ENCODE measurements at regions not wholly inside any gene's neighbourhood (a gene's known extent, or its start where the extent isn't known, plus 50 kb on each side); places are given as distances from the start of the nearest gene placed in this dataset.

DNA sequence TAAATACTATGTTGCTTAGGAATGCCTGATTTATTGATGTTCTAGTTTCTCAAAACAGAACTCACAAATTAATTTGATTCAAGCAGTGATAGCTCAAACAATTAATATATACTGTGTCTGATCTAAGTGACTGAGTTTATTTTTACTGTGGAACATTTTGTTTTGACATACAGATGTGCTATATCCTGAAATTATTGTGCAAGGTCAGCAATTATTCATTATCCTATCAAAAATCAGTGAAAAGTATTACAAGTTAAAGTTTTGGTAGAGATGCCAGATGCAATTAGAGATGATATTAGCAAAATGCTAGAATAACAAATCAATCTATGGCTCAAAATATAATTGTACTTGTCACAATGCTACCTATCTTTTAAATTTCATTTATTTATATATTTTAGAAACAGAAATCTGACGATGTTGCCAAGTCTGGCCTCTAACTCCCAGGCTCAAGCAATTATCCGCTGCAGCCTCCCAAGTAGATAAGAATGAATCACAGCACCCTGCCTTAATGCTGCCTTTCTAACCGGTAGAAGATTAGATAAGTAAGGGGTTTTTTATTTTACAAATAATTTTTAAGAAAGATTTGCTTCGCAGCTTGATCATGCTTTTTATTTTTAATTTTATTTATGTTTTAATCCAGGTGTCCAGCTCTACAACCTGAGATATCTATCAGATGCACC is 825.5 kb upstream of the NDST4 start:
- DNase-seq (ENCODE audit: low read depth in 2 of 2) = no peak

DNA sequence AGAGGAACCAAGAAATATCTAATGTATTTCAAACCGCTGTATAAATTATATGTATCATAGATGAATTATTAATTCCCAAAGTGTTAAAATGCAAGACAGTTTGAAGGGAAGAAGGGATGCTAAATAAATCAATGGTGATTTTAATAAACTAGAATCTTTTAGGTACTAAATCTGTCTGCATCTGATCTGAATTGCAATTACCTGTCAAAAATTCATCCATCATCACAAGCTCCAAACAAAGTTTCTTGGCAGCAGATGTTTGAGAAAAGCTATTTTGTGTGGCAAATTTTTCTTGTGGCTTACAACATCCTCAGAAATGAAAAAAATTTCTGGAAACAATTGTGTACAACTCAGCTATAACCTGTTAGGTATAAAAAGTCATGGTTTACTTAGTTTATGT is 816.0 kb upstream of the NDST4 start:
- DNase-seq (ENCODE audit: low read depth in 2 of 2) = no peak

DNA sequence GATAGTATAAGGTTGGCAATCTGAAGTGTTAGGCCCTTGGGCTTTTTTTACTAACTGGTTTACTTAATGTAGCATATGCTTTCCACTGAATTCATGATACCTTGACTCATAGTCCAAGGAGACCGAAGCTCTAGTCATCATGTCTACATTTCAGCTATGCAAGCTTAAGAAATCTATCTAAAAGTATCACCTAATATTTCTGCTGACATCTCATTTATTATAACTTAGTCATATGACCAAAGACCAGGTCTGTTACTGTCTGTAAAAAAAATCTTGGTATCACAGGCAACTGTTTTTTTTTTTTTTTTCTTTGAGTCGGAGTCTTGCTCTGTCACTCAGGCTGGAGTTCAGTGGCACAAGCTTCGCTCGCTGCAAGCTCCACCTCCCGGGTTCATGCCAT is 814.0 kb upstream of the NDST4 start:
- no peak for DNase-seq (ENCODE audit: low read depth in 2 of 2)

DNA sequence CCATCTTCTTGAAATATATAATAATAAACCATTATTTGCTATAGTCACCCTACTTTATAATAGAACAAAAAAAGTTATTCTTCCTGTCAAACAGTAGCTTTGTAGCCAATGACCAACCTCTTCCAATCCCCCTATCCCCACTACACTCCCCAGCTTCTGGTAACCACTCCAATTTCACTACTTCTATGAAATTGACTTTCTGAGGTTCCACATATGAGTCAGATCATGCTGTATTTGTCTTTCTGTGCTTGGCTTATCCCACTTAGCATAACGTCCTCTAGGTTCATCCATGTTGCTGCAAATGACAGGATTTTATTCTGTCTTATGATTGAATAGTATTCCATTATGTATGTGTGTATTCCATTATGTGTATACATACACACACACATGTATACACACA is 809.7 kb upstream of the NDST4 start:
- DNase-seq (ENCODE audit: low read depth in 2 of 2) = no peak

DNA sequence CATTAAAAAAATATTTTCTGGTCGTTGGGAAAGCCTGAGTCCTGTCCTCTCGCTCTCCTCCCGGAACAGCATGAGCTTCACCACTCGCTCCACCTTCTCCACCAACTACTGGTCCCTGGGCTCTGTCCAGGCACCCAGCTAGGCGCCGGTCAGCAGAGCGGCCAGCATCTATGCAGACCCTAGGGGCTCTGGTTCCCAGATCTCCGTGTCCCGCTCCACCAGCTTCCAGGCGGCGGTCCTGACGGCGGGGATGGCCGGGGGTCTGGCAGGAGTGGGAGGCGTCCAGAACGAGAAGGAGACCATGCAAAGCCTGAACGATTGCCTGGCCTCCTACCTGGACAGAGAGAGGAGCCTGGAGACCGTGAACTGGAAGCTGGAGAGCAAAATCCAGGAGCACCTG is 807.2 kb upstream of the NDST4 start:
- DNase-seq (ENCODE audit: low read depth in 2 of 2) = no peak

DNA sequence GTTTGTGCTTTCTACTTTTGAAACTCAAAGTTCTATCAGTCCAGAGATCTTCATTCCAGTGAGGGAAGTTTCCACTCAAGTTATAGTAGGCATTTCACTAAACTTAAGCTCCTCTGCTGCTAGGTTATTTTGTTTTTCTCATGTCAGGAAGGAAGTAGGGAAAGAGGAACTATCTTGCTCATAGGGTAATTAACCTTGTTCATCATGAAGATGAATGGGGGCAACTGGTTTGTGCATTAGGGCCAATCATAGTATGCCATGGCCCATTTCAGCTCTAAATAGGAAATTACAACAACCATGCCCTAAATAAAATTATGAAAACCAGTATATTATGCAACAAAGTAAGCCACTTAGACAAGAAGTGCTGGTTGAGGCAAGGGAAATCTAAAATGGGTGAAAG is 804.7 kb upstream of the NDST4 start:
- DNase-seq (ENCODE audit: low read depth in 2 of 2) = no peak

DNA sequence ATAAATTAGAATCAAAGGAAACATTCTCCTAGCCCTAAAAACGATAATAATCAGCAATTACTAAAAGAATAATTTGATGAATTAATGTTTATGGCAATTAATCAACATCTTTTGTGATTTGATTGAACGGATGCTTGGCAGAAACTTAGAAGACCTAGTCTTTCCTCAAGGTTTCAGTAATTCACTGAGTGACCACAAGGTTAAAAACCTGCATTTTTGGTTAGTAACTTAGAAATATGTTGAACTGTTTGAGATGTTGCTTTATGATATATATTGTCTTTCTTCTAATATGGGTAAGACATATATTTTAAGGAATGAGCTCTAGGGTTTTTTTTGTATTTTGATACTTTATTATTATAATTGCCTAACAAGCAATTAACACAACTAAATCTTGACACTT is 793.0 kb upstream of the NDST4 start:
- DNase-seq (ENCODE audit: low read depth in 2 of 2) = no peak

DNA sequence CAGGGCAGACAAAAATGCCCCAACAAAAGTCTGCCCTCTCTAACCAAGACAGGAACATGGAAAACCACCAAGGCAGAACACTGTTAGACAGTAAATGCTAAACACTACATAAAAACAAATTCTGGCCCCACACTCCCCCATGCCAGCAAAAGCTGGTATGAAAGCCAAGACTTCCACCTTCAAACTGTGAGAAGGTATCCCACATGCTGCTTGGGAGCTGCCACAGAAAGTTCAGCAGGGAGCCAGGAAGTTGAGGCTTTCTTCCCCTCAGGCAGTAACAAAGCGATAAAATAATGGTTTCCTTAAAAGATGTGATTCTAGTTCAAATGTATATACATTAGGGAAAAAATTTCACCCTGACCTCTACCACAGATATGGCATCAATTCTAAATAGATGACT is 770.4 kb upstream of the NDST4 start:
- DNase-seq (ENCODE audit: low read depth in 2 of 2) = no peak

DNA sequence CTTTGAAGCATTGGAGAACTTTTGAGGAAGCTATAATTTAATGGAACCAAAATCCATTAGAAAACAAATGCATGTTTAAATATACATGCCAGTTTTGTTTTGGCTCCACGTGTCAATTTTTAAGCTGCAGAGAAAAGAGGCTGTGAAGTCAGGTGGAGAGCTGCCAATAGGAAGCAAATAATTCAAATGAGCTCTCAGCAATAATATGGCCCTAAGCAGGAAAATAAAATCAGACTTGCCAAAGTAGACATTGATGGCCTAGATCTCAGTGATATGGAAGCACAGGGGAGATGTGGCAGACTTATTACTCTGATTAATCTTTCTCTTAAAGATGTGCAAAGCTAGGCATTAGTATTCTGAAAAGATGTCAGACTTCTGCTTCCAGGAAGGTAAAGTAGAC is 769.8 kb upstream of the NDST4 start:
- no peak for DNase-seq (ENCODE audit: low read depth in 2 of 2)

DNA sequence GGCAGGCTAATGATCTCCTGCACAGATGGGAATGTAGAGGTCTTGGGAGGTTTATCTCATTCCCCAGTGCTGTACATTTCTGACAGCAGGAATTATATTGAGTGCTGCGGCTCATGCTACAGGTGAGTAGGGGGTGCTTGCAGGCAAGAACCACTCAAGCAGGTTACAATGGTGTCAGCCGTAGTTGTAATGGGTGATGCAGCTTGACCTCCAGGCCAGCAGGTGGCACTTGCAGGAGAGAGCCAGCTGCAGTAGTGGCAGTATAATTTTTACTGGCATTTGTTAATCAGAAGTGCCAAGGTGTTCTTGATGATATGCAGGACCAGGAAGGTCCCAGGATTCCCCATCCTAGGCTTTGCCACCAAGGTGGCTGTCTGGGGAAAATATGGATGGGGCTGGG is 759.6 kb upstream of the NDST4 start:
- no peak for DNase-seq (ENCODE audit: low read depth in 2 of 2)

DNA sequence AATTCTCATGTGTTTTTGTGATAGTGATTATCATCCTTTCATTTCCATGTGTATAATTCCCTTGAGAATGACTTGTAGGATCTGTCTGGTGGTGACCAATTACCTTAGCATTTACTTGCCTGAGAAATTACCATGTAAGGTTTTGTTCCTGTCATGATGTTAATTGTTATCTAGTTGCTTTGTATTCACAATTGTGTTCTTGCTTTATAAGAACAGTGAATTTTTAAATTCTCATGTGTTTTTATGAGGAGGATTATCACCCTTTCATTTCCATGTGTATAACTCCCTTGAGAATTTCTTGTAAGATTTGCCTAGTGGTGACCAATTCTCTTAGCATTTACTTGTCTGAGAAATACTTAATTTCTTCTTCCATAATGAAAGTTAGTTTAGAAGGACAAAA is 758.2 kb upstream of the NDST4 start:
- DNase-seq (ENCODE audit: low read depth in 2 of 2) = no peak

DNA sequence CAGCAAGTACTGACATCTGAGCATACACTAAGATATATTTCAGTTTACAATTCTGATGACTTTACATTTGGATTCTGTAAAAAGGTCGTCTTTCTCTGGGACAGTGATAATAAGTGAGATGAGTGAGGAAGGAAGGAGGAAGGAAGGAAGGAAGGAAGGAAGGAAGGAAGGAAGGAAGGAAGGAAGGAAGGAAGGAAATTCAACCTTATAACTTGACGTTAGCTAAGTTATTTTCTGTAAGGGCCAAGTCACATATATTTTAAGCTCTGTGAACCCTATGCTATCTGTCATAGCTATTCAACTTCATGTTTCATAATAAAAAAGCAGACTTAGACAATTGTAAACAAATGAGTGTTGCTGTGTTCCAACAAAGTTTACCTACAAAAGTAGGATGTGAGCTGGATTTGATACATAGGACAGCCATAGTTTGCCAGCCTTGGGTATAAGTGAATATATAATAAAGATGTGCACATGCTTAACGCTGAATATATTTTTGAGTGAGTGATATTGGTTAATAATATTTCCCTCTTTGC is 753.0 kb upstream of the NDST4 start:
- DNase-seq (ENCODE audit: low read depth in 2 of 2) = no peak

DNA sequence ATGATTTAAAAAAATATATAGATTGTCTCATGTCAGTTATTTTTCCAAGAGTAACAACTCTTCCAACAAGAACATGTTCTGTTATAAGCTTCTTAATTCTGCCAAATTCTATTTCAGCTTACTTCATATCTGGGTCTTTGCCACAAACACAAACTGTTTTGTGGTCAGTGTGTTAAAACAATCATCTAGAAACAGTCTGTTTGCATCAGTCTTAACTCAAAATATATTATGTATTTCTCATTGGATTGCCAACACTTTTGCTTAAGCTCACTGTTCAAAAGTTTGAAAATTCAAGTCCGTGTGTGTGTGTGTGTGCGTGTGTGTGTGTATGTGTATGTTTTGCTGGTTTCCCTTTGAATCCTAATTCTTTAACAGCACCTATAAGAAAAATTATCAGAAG is 752.3 kb upstream of the NDST4 start:
- DNase-seq (ENCODE audit: low read depth in 2 of 2) = no peak

DNA sequence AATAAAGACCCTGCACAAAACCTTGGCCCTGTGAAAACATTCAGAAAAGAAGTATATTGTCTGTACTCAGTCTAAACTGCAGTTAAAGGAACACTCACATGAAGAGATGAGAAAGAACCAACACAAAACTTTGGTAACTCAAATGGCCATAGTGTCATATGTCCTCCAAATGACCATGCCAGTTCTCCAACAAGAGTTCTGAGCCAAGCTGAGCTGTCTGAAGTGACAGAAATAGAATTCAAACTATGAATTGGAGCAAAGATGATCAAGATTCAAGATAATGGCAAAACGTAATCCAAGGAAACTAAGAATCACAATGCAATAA is 739.3 kb upstream of the NDST4 start:
- no peak for DNase-seq (ENCODE audit: low read depth in 2 of 2)

DNA sequence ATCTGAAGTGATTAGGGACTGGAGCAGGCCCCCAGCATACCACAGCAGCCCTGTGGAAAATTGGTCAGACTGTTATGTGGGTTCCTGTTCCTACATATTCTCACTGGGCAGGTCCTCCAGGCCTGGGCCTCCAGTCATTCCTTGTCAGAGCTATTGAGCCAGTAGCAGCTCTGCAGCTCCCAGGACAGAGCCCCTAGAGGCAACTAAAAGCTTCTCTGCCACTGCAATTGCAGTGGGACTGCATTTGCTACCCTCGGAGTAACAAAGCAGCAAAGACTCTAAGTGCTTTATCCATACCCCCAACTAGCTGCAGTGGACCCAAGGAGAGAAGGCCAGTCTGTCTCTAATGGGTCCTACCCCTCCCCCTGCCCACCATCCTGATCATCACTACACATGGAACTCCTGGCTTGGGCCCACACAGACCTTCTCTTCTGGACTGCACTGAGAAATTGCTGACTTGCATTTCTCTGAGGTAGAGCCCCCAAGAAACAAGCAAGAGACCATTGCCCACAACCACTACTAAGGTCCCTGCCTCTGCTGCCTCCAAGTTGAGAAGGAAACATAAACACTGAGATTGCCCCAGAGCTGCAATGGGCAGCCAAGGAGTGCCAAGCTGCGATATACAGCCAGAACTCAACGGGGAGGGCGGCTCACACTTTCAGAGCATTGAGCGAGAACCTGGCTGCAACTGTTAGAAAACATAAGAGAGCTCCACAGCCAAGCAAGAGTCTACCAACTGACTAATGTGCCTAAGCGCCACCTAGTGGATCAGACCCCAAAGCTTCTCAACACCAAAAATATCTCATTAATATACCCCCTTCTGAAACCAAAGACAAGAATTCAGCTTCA is 738.7 kb upstream of the NDST4 start:
- DNase-seq (ENCODE audit: low read depth in 2 of 2) = peak in 1 of 2 donors; percentile 1

DNA sequence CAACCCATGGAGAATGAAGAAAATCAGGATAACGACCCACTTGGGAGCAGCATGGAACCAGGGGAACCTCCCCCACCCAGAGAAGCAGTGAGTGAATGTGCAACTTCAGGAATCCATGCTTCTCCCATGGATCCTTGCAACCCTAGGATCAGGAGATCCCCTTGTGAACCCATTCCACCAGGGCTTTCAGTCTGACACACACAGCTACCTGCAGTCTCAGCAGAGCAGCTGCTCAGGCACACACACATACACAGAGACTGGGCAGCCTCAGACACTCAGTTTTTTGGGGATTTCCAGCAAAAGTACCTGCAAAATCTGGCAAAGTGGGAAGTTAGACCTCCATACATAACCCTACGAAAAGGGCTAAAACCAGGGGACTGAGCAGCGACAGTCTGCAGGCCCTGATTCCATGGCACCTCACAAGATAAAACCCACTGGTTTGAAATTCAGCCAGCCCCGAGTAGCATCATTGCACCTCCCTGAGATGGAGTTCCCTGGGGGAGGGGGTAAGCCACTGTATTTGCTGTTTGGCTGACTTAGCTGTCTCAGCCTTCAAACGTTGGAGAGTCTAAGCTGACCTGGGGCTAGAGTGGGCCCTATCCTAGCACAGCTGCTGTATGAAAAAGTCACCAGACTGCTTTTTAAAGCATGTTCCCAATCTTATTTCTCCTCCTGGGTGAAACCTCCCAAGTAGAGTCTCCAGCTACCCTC is 737.5 kb upstream of the NDST4 start:
- no peak for DNase-seq (ENCODE audit: low read depth in 2 of 2)

DNA sequence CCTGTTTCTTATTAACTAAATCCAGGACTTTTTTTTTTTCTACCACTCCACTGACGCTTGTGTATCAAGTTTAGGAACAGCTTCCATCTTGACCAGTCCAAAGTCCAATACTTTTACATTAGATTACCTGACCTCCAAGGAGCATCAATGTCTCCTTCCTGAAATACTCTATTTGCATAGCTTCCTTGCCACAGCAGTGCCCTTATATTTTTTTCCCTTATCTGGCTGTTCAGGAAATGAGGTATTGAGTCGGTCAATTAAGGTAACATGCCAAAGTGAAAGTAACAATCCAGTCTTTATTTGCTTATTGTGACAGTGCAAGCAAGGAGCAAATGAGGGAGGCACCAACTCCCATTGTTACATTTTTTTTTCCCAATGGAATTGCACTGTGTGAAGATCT is 730.8 kb upstream of the NDST4 start:
- no peak for DNase-seq (ENCODE audit: low read depth in 2 of 2)

DNA sequence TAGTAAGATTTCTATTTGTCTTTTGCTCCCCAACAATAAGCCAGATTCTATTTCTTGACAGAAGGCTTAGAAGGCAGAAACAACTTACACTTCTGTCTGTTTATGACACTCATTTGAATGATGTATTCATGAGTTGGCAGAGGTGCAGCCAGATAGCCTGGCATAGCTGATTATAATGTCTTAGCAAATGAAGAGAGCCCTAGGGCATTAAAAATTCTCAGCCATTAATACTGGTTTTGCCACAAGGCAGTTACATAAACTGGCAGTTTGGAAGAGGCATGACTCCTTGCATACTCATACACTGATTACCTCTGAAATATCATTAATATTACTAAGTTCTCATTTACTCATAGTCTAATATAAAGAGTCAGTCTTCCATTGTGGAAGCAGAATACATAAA is 728.5 kb upstream of the NDST4 start:
- no peak for DNase-seq (ENCODE audit: low read depth in 2 of 2)

DNA sequence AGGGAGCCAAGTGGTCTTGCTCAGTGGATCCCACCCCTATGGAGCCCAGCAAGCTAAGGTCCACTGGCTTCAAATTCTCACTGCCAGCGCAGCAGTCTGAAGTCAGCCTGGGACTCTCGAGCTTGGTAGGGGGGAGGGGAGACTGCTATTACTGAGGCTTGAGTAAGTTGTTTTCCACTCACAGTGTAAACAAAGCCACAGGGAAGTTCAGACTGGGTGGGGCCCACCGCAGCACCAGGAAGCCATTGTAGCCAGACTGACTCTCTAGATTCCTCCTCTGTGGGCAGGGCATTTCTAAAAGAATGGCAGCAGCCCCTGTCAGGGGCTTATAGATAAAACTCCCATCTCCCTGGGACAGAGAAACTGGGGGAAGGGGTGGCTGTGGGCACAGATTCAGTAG is 721.0 kb upstream of the NDST4 start:
- DNase-seq (ENCODE audit: low read depth in 2 of 2) = no peak

DNA sequence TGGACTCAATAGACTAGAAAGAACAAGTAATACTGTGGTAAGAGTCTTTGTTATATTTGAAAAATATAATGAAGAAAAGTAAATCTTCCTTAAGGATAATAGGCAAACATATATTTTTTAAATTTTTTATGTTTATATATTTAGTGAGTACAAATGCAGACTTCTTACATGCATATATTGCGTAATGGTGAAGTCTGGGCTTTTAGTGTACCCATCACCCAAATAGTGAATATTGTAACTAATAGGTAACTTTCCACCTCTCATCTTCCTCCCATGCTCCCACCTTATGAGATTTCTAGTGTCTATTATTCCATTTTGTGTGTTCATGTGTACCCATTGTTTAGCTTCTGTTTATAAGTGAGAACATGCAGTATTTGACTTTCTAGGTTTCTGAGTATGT is 711.2 kb upstream of the NDST4 start:
- no peak for DNase-seq (ENCODE audit: low read depth in 2 of 2)

DNA sequence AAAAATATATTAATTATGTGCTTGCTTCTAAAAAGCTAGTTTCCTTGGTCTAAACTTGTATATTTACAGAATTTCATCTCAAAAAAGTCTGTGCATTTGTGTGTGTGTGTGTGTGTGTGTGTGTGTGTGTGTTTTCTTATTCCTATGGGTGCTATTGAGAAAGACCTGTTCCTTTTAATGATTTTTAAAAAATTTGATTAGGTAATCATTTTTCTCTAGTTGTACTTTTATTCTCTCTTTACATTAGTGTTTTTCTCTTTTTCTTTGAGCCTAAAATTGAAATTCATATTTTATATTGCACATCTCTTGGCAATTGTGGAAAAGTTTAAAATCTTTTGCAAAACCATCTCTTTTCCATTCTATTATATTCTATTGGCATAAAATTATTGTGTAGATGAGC is 690.4 kb upstream of the NDST4 start:
- no peak for DNase-seq (ENCODE audit: low read depth in 2 of 2)

DNA sequence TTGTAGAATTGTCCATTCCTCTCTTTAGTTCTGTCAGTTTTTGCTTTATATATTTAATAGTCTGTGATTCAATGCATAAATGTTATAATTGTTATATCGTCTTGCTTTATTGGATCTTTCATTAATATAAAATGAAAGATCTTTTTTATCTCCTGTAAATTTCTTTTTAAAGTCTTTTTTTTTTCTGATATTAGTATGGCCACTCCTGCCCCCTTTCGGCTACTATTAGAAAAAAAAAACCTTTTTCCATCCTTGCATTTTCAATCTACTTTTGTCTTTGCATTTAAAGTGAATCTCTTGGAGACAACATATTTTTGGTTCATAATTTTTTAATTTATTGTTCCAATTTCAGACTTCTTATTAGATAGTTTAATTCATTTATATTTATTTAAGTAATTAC is 677.4 kb upstream of the NDST4 start:
- DNase-seq (ENCODE audit: low read depth in 2 of 2) = no peak
